NCI-H1417 treated with DMSO at 0.1 percent for 48 hours (cell line): ENCODE measurements at regions not wholly inside any gene's neighbourhood (a gene's known extent, or its start where the extent isn't known, plus 50 kb on each side); places are given as distances from the start of the nearest gene placed in this dataset.

ENCODE experiments used
- DNase-seq: peaks from one replicate; lab custom pipeline; 2025; lab: John Stamatoyannopoulos, UW

DNA sequence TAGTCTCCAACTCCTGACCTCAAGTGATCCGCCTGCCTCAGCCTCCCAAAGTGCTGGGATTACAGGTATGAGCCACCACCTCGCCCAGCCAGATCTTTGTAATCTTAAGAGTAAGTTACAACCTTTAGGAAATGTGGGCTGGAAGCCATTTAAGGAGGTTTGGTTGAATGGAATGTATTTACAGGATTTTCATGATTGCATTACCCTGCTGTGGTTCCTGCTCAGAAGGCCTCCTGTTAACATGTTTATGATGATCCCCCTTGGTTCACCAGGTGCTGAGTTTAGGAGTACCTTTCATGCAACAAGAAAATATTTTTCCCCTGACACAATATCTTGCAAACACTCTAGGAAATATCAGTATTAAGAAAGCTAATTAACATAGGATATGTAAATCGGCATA is 187.4 kb upstream of the SH3BP4 start:
- DNase-seq = no peak

DNA sequence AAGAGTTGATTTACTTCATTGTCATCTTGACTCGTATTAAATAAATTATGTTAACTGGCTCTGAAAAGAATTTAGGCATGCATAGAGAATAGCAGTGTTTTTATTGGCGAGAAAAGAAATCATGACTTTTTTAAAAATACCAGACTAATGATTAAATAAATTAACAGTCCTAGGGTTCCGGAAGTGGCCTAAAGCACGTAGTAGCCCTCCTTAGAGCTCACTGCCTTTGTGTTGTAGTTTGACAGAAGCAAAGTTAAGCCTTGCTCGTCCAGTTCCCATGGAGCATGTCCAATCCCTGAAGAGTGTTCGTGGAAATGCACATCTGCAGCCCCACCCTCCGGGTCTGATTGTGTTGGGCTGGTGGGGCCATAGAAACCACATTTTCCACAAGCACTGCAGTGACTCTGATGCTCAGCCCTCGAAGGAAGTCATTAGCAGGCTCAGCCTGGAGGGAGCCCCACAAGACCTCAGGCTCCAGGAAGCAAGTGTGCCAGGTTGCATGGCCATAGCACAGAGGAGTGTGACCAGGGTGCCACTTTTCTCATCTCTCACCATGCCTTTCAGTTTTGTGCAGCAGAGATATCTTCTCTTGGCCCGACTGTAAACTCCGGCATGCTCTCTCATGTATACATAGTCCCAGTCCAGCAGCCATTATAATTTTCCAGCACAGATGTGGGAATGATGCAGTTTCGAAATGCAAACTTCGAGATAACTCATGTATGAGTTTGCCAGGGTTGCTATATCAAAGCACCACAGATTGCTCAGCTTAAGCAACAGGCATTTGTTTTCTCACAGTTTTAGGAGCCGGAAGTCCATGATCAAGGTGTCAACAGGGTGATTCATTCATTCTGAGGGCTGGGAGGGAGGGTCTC is 188.6 kb upstream of the SH3BP4 start:
- no peak for DNase-seq

- no peak for DNase-seq
Observed at GRCh38 chr2:234761910-234762309, 189.9 kb upstream of the SH3BP4 start.

DNA sequence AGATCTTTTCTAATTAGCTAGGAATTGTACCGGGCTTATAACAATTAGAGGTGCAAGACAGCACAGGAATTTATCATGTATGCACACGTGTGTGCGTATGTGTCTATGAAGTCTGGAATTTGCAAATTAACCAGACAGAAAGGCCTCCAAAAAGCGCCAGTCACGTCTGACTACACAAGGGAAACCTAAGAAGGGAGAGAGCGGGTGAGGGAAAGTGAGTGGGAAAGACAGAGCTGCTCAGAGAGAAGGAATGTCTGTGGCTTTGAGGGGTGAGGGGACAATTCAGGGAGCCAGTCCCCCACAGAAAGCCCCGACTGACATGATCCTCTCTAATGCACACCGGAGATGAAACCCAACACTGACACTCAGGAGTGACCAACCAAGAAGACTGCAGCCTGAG is 197.7 kb upstream of the SH3BP4 start:
- DNase-seq = no peak

DNA sequence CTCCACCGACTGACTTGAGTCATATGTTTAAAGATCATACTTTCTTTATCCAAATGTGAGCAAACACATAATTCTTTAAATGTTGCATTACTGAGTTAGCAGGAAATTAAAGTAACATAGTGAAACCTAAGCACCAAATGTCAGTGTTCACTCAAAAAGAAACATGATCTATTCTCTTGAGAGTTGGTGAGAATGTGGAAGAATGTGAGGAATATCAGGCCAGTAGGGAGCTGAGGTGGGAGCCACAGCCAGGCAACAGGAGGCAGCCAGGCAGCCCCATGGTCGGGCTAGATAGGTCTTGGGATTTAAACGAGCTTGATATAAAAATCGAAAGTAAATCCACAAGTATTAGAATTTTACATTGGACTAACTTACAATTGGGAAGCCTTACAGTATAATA is 198.1 kb upstream of the SH3BP4 start:
- no peak for DNase-seq

DNA sequence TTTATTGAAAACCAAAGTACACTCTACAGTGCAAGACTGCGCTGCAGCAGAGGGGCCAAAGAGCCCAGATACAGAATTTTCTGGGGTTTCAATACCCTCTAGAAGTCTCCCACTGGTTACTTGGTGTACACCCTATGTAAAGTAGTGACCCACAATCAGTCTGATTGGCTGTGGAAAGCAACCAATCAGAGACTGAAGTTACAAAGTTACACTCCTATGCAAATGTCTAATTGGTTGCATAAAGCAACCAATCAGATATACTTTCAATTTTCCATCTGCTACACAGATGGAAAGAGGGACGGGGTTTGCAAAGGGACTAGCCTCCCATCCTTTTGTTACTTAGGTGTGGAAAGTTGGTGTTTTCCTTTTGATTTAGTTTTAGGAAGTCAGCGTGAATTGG is 198.9 kb upstream of the SH3BP4 start:
- no peak for DNase-seq

GRCh38 chr2:234751275-234751973 is 200.4 kb upstream of the SH3BP4 start:
- no peak for DNase-seq

- no peak for DNase-seq
Observed at GRCh38 chr2:234747833-234748559, 203.8 kb upstream of the SH3BP4 start.

DNA sequence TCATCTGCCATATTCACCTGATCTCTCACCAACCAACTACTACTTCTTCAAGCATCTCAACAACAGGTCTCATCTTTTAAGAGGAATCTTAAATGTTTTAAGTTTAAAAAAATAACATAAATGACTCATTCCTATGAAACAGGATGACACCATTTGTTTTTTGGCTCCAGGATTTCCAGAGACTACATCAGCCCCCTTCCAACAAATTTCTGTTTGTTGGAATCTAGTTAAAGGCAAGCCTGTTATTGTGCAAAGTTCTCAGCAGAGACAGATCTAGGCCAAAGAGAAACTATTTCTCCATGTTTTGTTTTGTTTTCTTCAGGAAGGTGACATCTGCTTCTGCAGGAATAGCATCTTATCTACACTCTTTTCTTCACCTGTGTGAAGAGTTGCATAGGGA is 204.8 kb upstream of the SH3BP4 start:
- DNase-seq = no peak

GRCh38 chr2:234745347-234745746 is 206.5 kb upstream of the SH3BP4 start:
- no peak for DNase-seq

DNA sequence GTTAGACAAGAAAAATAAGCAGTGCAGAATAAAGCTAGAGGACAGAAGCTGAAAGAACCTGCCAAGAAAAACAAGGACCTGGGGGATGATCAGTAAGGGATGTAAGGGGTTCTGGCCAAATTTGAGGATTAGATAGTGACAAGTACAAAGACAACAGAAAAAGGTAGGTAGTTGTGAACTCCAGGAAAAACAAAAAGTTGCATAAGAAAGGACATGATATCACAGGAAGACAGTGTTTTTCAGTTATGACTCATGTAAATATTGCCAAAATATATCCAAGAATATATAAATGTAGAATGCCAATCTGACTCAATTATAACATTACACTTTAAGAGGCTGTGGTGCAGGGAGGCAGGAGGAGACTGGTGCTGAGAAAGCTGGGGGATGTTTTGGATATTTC is 209.8 kb upstream of the SH3BP4 start:
- no peak for DNase-seq

GRCh38 chr2:234739061-234739460 is 212.8 kb upstream of the SH3BP4 start:
- DNase-seq = no peak

DNA sequence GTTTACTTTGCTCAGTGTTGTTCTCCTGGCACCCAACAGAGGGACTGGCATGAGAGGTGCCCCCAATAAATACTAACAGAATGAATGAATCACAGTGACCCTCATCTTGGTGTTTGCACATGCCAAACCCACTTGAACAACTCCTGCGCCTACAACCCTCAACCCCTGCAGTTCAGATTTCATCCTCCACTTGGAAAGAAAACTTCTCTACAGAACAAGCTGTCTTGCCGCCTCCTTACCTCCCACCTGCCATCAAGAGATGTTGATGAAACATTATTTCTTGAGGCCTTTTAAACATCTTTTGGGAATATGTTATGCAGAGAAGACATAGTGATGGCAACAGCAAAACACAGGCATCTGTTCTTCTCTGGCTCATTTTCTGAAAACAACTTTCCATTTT is 216.0 kb upstream of the SH3BP4 start:
- DNase-seq = no peak

DNA sequence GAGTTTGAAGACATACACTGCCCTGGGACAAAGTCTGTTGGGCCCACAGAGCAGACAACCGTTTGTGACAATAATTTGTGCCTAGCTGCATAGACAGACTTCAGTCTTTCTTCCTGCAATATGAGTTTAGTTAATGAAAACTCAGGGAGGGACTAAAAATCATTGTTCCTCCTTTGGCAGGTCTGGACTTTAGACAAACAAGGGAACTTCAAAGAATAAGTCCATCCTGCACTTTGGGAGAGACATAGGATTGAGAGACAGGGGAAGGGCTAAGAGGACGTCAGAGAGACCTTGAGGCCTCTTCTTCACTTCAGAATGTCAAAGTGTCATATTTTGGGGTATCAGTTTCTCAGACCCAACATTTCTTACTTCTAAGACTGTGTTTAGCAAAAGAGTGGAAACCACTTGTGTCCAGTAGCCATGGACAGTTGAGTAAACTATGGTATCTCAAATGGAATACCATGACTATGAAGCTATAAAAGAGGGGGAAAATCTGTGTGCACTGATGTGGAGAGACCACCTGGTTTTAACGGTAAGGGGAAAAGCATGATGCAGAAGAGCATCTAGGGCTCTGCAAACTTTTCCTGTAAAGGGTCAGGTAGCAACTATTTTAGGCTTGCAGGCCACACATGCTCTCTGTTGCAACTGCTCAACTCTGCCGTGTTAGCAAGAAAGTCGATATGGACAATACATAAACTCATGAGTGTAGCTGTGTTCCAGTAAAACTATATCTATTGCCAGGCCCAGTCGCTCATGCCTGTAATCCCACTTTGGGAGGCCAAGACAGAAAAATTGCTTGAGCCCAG is 217.8 kb upstream of the SH3BP4 start:
- no peak for DNase-seq

- no peak for DNase-seq
Observed at GRCh38 chr2:234733093-234733489, 218.7 kb upstream of the SH3BP4 start.

- no peak for DNase-seq
Observed at GRCh38 chr2:234732404-234733092, 219.3 kb upstream of the SH3BP4 start.

DNA sequence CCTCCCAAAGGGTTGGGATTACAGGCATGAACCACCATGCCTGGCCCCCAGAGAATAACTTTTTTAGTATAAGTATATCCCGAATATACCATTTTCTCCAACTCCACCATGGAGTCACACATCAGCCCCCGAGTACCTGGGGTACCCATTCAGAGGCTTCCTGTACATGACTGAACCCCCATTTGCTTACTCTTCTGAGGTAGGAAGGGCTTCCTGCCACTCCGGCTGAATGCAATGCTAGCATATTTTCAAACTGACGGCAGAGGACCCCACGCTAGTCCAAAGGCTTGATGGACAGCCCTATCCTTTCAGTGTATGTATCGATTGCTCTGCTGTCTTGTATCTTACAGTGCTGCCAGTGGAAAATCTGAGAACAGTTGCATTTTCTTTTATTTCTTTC is 220.6 kb upstream of the SH3BP4 start:
- DNase-seq = no peak

DNA sequence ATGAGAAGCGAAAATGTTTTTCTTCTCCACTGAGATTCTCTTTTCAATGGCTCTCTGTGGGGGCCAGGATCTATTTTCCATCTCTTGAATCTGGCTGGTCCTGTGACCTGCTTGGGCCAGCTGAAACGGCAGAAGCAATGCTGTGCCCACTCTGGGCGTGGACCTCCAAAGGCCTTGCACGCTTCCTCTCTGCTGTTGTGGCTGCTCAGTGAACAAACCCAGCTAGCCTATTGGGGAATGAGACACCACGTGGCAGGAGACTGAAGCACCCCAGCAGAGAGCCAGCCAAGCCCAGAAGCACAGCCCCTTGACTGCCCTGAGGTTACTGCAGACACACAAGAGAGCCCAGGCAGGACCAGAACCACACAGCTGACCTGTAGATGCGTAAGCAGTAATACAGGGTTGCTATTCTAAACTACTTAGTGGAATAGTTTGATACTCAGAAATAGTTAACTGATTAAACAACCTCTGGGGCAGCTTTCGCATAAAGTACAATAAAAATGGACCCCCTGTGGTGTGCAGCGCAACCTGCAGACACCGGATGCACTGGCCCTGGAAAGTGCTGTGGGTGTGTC is 221.7 kb upstream of the SH3BP4 start:
- DNase-seq = no peak

DNA sequence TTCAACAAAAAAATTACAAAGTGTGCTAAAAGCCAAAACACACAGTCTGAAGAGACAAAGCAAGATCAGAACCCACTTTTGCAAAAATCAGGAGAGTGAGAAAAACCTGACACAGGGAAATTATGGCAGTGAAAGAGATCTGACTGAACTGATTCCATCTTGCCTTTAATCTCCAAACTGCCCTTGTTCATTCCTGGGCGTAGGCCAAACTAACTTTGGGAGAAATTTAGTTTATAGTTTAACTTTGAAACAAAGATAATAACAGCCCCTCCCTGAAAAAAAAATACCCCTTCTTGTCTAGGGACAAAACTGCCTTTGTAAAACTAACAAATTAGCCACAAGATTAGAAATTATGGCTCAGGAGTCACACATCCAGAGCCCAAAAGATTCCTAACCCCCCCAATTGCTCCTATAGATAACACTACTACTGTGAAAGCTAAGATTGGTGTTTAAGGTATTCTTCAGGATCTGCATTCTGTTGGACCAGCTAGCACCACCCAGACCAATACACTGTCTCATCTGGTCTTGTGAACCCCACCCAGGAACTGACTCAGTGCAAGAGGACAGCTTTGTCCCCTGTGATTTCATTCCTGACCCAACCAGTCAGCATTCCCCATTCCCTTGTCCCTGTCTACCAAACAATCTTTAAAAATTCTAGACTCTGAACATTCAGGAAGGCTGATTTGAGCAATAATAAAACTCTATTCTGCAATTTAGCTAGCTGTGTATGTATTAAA is 226.1 kb upstream of the SH3BP4 start:
- no peak for DNase-seq

DNA sequence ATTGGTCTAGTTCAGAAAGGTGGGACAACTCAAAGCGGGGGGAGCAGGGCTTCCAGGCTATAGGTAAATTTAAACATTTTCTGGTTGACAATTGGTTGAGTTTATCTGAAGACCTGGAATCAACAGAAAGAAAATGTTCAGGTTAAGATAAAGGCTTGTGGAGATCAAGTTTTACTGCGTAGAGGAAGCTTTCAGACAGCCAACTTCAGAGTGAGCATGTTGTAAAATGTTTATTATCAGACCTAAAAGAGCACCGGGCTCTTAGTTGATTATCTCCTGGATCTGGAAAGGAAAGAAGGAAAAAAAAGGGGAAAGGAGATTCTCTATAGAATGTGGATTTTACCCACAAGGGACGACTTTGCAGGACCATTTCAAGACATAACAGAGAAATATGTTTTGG is 227.0 kb upstream of the SH3BP4 start:
- no peak for DNase-seq
